BJ (cell line): ENCODE measurements at regions not wholly inside any gene's neighbourhood (a gene's known extent, or its start where the extent isn't known, plus 50 kb on each side); places are given as distances from the start of the nearest gene placed in this dataset.

Experiments used
- CTCF ChIA-PET: fragments of 350-600 bp; formaldehyde crosslinking; extraction: SDS; loops from one replicate; lab custom pipeline; 2021; ENCODE audit warnings: antibody characterized with exemption, inconsistent platforms; lab: Yijun Ruan, JAX
- POLR2A ChIA-PET: fragments of 300-600 bp; sonication (Branson Sonifier 250); formaldehyde crosslinking; extraction: SDS; loops from one replicate; lab custom pipeline; 2021; ENCODE audit warnings: antibody characterized with exemption; lab: Charles Lee
- DNase-seq: peaks from one replicate; pipeline ENCODE4 v3.0.0-alpha.2; 2011; ENCODE audit warnings: low read depth
- H3K27me3 ChIP-seq: 2 replicates; pipeline ENCODE4 v1.6.0; 2011; ENCODE audit warnings: low read length; ENCODE audit not compliant: control insufficient read depth, insufficient read depth
- H3K36me3 ChIP-seq: 2 replicates; pipeline ENCODE4 v1.5.1; 2011; ENCODE audit warnings: low read length; ENCODE audit not compliant: control insufficient read depth, insufficient read depth
- H3K4me3 ChIP-seq: 2 replicates; pipeline ENCODE4 v1.5.1; 2011; ENCODE audit warnings: low read depth, mild to moderate bottlenecking, control low read depth, low read length
- CTCF ChIP-seq: IDR thresholded peaks from 2 replicates; pipeline ENCODE4 v1.5.1; 2011; ENCODE audit warnings: low read depth, mild to moderate bottlenecking, control low read depth, inconsistent platforms, low read length, moderate library complexity; ENCODE audit not compliant: insufficient read depth

DNA sequence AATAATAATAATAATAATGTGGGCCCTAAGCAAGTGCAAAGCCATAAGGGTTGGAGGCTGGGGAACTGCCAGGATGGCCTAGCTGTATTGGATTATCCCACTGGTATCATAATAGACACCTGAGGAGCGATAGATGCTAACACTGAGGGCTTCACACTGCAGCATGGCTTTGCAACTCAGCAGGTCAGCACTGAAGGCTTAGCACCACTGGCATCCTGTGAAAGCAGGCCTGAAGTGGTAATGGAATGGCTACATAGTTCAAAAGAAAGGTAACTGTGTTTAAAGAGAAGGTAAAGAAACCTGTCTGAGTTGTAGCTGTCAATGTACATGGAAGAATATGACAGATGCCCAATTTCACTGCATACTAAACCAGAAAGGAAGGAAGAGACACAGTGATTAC lies 359.0 kb downstream of the OSTF1 start:
- no peaks in the 10 kb centered on the region for H3K27me3 ChIP-seq
- H3K4me3 ChIP-seq: no peak overlapping the region
- CTCF ChIA-PET: no interaction called here
- POLR2A ChIA-PET: no interaction called here
- H3K36me3 ChIP-seq: no peaks in the 10 kb centered on the region
- no peak for TF ChIP-seq CTCF
- no peak for DNase-seq

GRCh38 chr9:75448281-75448680 lies 360.0 kb downstream of the OSTF1 start:
- no peak for TF ChIP-seq CTCF
- Histone ChIP-seq H3K4me3 (no peak overlapping the region), H3K27me3 (no peaks in the 10 kb centered on the region), H3K36me3 (no peaks in the 10 kb centered on the region)
- DNase-seq: no peak
- POLR2A ChIA-PET: no interaction called here
- CTCF ChIA-PET: no interaction called here

DNA sequence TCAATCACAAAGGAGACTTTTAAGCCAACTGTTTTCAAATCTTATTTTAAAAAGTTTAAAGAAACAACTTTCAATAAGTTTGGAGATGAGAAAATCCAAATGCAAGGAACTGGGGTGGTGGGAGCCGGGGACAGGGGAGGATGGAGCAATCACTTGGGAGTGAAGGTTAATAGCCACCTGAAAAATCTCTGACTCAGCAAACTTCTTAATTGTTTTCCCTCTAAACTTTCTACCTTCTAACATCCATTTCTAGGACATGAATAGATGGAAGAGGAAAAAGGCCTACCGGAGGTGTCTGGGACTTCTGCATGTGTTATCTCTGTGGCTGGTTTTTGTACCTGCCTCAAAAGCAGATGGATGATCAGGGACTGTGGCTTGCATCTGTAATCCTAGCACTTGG lies 360.6 kb downstream of the OSTF1 start:
- ChIA-PET POLR2A (no interaction called here), CTCF (no interaction called here)
- Histone ChIP-seq H3K27me3 (no peaks in the 10 kb centered on the region), H3K4me3 (no peak overlapping the region), H3K36me3 (no peaks in the 10 kb centered on the region)
- TF ChIP-seq CTCF: no peak
- DNase-seq: no peak

DNA sequence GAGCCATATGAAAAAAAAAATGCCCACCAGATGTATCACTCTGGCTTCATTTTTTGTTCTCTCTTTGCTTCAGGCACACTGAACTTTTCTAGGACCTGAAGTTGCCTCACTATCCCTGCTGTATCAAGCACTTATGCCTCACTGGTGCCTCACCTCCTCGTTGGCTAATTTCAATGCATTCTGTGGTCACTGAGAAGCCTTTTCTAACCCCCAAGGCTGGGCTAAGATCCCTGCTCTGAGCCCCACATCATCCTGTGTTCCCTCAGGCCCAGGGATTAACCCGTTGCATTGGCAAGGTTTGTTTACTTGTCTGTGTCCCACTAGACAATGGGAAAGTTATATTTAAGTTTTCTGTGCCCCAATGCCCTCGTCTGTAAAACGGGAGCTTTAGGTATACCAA lies 362.7 kb downstream of the OSTF1 start:
- ChIA-PET POLR2A (no interaction called here), CTCF (no interaction called here)
- no peak for DNase-seq

DNA sequence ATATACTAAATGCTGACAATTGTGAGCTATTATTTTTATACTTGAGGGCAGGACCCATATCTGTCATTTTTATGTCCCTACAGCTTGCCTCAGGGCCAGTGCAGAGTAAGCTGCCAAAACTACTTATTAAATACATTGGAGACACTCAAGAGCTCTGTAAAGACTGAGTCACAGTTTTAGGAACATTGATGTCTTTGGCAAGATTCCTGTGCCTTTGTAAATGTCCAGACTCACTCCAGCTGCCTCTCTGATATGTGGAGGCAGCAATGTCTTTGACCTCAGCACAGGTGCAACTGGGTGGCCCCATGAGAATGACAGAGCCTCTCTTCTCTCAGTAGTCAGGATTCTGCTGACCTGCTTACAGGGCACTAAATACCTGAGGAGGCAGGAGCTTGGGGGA lies 363.2 kb downstream of the OSTF1 start:
- H3K4me3 ChIP-seq: no peak overlapping the region
- no peaks in the 10 kb centered on the region for H3K36me3 ChIP-seq
- TF ChIP-seq CTCF: no peak
- ChIA-PET POLR2A (no interaction called here), CTCF (no interaction called here)
- H3K27me3 ChIP-seq: no peaks in the 10 kb centered on the region
- DNase-seq: no peak

More for the DNA sequence above, 362.7 kb downstream of the OSTF1 start:
- TF ChIP-seq CTCF: no peak
- Histone ChIP-seq H3K27me3 (no peaks in the 10 kb centered on the region), H3K4me3 (no peak overlapping the region), H3K36me3 (no peaks in the 10 kb centered on the region)
